IMR-90 (cell line): ENCODE measurements at regions not wholly inside any gene's neighbourhood (a gene's known extent, or its start where the extent isn't known, plus 50 kb on each side); places are given as distances from the start of the nearest gene placed in this dataset.

Source experiments
- BHLHE40 ChIP-seq: fragments of 150-350 bp; IDR thresholded peaks from 2 replicates; pipeline ENCODE4 v1.6.1; 2016; ENCODE audit warnings: mild to moderate bottlenecking, low read depth, low read length
- CEBPB ChIP-seq: IDR thresholded peaks from 2 replicates; pipeline ENCODE4 v1.6.1; 2012; ENCODE audit warnings: low read depth, low read length, improper control_type of control experiment
- CHD1 ChIP-seq: IDR thresholded peaks from 2 replicates; pipeline ENCODE4 v1.6.1; 2012; ENCODE audit warnings: low read depth, low read length, improper control_type of control experiment
- MAFK ChIP-seq: IDR thresholded peaks from 2 replicates; pipeline ENCODE4 v1.6.1; 2012; ENCODE audit warnings: low read depth, low read length, improper control_type of control experiment
- MAZ ChIP-seq: IDR thresholded peaks from 2 replicates; pipeline ENCODE4 v1.6.1; 2012; ENCODE audit warnings: low read depth, mild to moderate bottlenecking, low read length, improper control_type of control experiment, moderate library complexity, borderline replicate concordance
- MXI1 ChIP-seq: IDR thresholded peaks from 2 replicates; pipeline ENCODE4 v1.6.1; 2012; ENCODE audit warnings: low read depth, mild to moderate bottlenecking, low read length, moderate library complexity, borderline replicate concordance
- POLR2A ChIP-seq: IDR thresholded peaks from 2 replicates; pipeline ENCODE4 v1.6.1; 2012; ENCODE audit warnings: mild to moderate bottlenecking, low read depth, low read length
- RAD21 ChIP-seq: IDR thresholded peaks from 2 replicates; pipeline ENCODE4 v1.6.1; 2012; ENCODE audit warnings: low read length, improper control_type of control experiment
- RFX5 ChIP-seq: IDR thresholded peaks from 2 replicates; pipeline ENCODE4 v1.8.0; 2012; ENCODE audit warnings: low read depth, mild to moderate bottlenecking, low read length, moderate library complexity
- TF ChIP-seq, protein P1 (sequence below): conservative IDR thresholded peaks from 2 replicates; pipeline ENCODE4 v1.5.1; 2012; ENCODE audit warnings: mild to moderate bottlenecking, low read depth, low read length, improper control_type of control experiment
- TF ChIP-seq, protein P2 (sequence below): fragments of 150-350 bp; IDR thresholded peaks from 2 replicates; pipeline ENCODE4 v1.6.1; 2016; ENCODE audit warnings: low read depth, mild to moderate bottlenecking, low read length, moderate library complexity, borderline replicate concordance
- TF ChIP-seq, protein P3 (sequence below): fragments of 150-350 bp; IDR thresholded peaks from 2 replicates; pipeline ENCODE4 v1.6.1; 2017; ENCODE audit warnings: mild to moderate bottlenecking, antibody characterized with exemption, low read length, low read depth

DNA sequence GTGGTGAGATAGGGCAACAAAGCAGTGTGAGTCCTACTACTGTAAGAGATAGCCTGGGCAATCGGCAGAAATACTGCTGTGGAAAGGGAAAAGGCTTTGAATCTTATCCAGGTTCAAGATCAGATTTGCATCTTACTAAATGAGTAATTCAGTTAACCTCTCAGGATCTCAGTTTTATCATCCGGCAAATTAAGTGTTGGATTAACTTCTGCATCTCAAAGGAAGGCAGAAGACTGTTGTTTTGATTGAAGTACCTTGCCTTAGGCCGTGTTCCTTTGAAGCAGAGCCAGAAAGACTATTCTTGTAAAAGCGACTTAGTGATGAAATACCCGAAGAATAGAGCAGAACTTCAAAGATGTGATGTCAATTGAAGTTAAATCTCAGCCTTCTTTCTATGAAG, 612.9 kb upstream of the USP24 start:
- TF ChIP-seq, protein P1, sequence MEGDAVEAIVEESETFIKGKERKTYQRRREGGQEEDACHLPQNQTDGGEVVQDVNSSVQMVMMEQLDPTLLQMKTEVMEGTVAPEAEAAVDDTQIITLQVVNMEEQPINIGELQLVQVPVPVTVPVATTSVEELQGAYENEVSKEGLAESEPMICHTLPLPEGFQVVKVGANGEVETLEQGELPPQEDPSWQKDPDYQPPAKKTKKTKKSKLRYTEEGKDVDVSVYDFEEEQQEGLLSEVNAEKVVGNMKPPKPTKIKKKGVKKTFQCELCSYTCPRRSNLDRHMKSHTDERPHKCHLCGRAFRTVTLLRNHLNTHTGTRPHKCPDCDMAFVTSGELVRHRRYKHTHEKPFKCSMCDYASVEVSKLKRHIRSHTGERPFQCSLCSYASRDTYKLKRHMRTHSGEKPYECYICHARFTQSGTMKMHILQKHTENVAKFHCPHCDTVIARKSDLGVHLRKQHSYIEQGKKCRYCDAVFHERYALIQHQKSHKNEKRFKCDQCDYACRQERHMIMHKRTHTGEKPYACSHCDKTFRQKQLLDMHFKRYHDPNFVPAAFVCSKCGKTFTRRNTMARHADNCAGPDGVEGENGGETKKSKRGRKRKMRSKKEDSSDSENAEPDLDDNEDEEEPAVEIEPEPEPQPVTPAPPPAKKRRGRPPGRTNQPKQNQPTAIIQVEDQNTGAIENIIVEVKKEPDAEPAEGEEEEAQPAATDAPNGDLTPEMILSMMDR, result no peak
- TF ChIP-seq POLR2A (no peak), RAD21 (no peak), RFX5 (no peak), MAZ (no peak), CEBPB (no peak), CHD1 (no peak), MAFK (no peak), MXI1 (no peak), BHLHE40 (no peak)
- TF ChIP-seq, protein P2, sequence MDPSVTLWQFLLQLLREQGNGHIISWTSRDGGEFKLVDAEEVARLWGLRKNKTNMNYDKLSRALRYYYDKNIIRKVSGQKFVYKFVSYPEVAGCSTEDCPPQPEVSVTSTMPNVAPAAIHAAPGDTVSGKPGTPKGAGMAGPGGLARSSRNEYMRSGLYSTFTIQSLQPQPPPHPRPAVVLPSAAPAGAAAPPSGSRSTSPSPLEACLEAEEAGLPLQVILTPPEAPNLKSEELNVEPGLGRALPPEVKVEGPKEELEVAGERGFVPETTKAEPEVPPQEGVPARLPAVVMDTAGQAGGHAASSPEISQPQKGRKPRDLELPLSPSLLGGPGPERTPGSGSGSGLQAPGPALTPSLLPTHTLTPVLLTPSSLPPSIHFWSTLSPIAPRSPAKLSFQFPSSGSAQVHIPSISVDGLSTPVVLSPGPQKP, result no peak
- TF ChIP-seq, protein P3, sequence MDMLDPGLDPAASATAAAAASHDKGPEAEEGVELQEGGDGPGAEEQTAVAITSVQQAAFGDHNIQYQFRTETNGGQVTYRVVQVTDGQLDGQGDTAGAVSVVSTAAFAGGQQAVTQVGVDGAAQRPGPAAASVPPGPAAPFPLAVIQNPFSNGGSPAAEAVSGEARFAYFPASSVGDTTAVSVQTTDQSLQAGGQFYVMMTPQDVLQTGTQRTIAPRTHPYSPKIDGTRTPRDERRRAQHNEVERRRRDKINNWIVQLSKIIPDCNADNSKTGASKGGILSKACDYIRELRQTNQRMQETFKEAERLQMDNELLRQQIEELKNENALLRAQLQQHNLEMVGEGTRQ, result no peak
